HG02798 (cell line): ENCODE measurements at regions not wholly inside any gene's neighbourhood (a gene's known extent, or its start where the extent isn't known, plus 50 kb on each side); places are given as distances from the start of the nearest gene placed in this dataset.

ENCODE experiments used
- ATAC-seq: cut with Tn5 transposase; IDR thresholded peaks from one replicate; pipeline ENCODE4 v1.9.1; 2021; ENCODE audit warnings: mild to moderate bottlenecking; ENCODE audit not compliant: unreplicated experiment, poor library complexity

- ATAC-seq: no peak
Observed at GRCh38 chr7:25279705-25280104, 51.4 kb upstream of the NPVF start.

- ATAC-seq: no peak
Observed at GRCh38 chr7:25280181-25280580, 51.9 kb upstream of the NPVF start.

- ATAC-seq: no peak
Observed at GRCh38 chr7:25282194-25282593, 53.9 kb upstream of the NPVF start.

GRCh38 chr7:25286756-25287155, 58.5 kb upstream of the NPVF start:
- no peak for ATAC-seq

GRCh38 chr7:25287291-25287690, 59.0 kb upstream of the NPVF start:
- no peak for ATAC-seq

- ATAC-seq: no peak
Observed at GRCh38 chr7:25288556-25289307, 60.4 kb upstream of the NPVF start.

GRCh38 chr7:25289518-25289917, 61.2 kb upstream of the NPVF start:
- ATAC-seq: no peak

GRCh38 chr7:25294624-25295023, 66.3 kb upstream of the NPVF start:
- ATAC-seq: no peak

- ATAC-seq: no peak
Observed at GRCh38 chr7:25295387-25295786, 67.1 kb upstream of the NPVF start.

GRCh38 chr7:25296086-25296485, 67.8 kb upstream of the NPVF start:
- ATAC-seq: no peak

- no peak for ATAC-seq
Observed at GRCh38 chr7:25297278-25297677, 69.0 kb upstream of the NPVF start.

- ATAC-seq: no peak
Observed at GRCh38 chr7:25303281-25304181, 75.2 kb upstream of the NPVF start.

- no peak for ATAC-seq
Observed at GRCh38 chr7:25304691-25305090, 76.4 kb upstream of the NPVF start.

- ATAC-seq: no peak
Observed at GRCh38 chr7:25305831-25306230, 77.5 kb upstream of the NPVF start.

GRCh38 chr7:25307624-25308023, 79.3 kb upstream of the NPVF start:
- ATAC-seq: no peak

GRCh38 chr7:25308246-25308645, 80.0 kb upstream of the NPVF start:
- no peak for ATAC-seq

GRCh38 chr7:25308906-25309705, 80.8 kb upstream of the NPVF start:
- ATAC-seq: no peak

- no peak for ATAC-seq
Observed at GRCh38 chr7:25310896-25311295, 82.6 kb upstream of the NPVF start.

- ATAC-seq: no peak
Observed at GRCh38 chr7:25311346-25311745, 83.1 kb upstream of the NPVF start.

GRCh38 chr7:25312968-25313367, 84.7 kb upstream of the NPVF start:
- ATAC-seq: no peak

GRCh38 chr7:25313526-25313925, 85.2 kb upstream of the NPVF start:
- ATAC-seq: no peak
